Adipocyte (in vitro differentiated cells): ENCODE measurements at regions not wholly inside any gene's neighbourhood (a gene's known extent, or its start where the extent isn't known, plus 50 kb on each side); places are given as distances from the start of the nearest gene placed in this dataset.

Source experiments
- DNase-seq: peaks from one replicate; pipeline ENCODE4 v3.0.0-alpha.2; 2015; ENCODE audit warnings: low read depth
- H3K27me3 ChIP-seq: replicated peaks from 2 replicates; pipeline ENCODE4 v1.7.0; 2013; ENCODE audit warnings: mild to moderate bottlenecking, low read length, moderate library complexity; ENCODE audit not compliant: control insufficient read depth, insufficient read depth
- H3K36me3 ChIP-seq: 2 replicates; pipeline ENCODE4 v1.7.0; 2013; ENCODE audit warnings: low read length, mild to moderate bottlenecking, moderate library complexity; ENCODE audit not compliant: control insufficient read depth, insufficient read depth, severe bottlenecking
- H3K4me1 ChIP-seq: 2 replicates; pipeline ENCODE4 v1.7.0; 2013; ENCODE audit warnings: mild to moderate bottlenecking, low read length, moderate library complexity; ENCODE audit not compliant: control insufficient read depth, insufficient read depth
- H3K4me3 ChIP-seq: 2 replicates; pipeline ENCODE4 v1.7.0; 2013; ENCODE audit warnings: mild to moderate bottlenecking, low read length, moderate library complexity
- H3K9ac ChIP-seq: 2 replicates; pipeline ENCODE4 v1.7.0; 2013; ENCODE audit warnings: mild to moderate bottlenecking, low read length, moderate library complexity
- H3K9me3 ChIP-seq: 2 replicates; pipeline ENCODE4 v1.7.0; 2013; ENCODE audit warnings: mild to moderate bottlenecking, low read length, moderate library complexity; ENCODE audit not compliant: control insufficient read depth

GRCh38 chr14:100391173-100391572 lies 68.0 kb downstream of the SLC25A47 start:
- no peaks in the 10 kb centered on the region for H3K9me3 ChIP-seq
- no peaks in the 10 kb centered on the region for H3K36me3 ChIP-seq
- no peaks in the 10 kb centered on the region for H3K27me3 ChIP-seq
- no peak overlapping the region for H3K4me3 ChIP-seq
- DNase-seq = no peak
- H3K4me1 ChIP-seq = peaks cover 22% of the 10 kb centered on the region
- H3K9ac ChIP-seq = no peak overlapping the region

DNA sequence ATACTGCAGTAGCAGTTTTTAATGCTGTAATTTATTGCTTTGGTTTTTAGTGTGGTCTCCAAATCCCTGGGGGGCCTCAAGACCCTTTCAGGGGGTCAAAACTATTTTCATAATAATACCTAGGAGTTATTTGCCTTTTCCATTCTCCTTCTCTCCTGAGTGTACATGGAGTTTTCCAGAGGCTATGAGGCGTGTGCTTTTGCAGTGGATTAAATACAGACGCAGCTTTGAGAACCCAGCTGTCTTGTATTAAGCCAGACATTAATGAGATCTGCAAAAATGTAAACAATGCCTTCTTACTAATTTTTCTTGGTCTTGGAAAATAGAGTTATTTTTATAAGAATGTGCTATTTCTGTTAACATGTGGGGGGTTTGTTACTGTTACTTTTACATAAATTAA lies 68.6 kb downstream of the SLC25A47 start:
- H3K4me1 ChIP-seq = peaks cover 19% of the 10 kb centered on the region

GRCh38 chr14:100392356-100392755 lies 69.2 kb downstream of the SLC25A47 start:
- H3K27me3 ChIP-seq = no peaks in the 10 kb centered on the region

More for the DNA sequence above, 68.6 kb downstream of the SLC25A47 start:
- no peaks in the 10 kb centered on the region for H3K9me3 ChIP-seq
- H3K9ac ChIP-seq = no peak overlapping the region
- H3K27me3 ChIP-seq = no peaks in the 10 kb centered on the region
- H3K4me3 ChIP-seq = no peak overlapping the region
- no peaks in the 10 kb centered on the region for H3K36me3 ChIP-seq
- peak; percentile 59 for DNase-seq

GRCh38 chr14:100393362-100393761 lies 70.2 kb downstream of the SLC25A47 start:
- no peaks in the 10 kb centered on the region for H3K36me3 ChIP-seq
- no peaks in the 10 kb centered on the region for H3K27me3 ChIP-seq
- DNase-seq = no peak
- H3K9me3 ChIP-seq = no peaks in the 10 kb centered on the region
- H3K4me3 ChIP-seq = no peak overlapping the region
- peaks cover 19% of the 10 kb centered on the region for H3K4me1 ChIP-seq
- H3K9ac ChIP-seq = no peak overlapping the region

More at GRCh38 chr14:100392356-100392755, 69.2 kb downstream of the SLC25A47 start:
- H3K4me3 ChIP-seq = peak overlapping the region; percentile 22
- no peaks in the 10 kb centered on the region for H3K36me3 ChIP-seq
- H3K9ac ChIP-seq = no peak overlapping the region
- H3K4me1 ChIP-seq = peaks cover 19% of the 10 kb centered on the region
- H3K9me3 ChIP-seq = no peaks in the 10 kb centered on the region
- peak; percentile 51 for DNase-seq

DNA sequence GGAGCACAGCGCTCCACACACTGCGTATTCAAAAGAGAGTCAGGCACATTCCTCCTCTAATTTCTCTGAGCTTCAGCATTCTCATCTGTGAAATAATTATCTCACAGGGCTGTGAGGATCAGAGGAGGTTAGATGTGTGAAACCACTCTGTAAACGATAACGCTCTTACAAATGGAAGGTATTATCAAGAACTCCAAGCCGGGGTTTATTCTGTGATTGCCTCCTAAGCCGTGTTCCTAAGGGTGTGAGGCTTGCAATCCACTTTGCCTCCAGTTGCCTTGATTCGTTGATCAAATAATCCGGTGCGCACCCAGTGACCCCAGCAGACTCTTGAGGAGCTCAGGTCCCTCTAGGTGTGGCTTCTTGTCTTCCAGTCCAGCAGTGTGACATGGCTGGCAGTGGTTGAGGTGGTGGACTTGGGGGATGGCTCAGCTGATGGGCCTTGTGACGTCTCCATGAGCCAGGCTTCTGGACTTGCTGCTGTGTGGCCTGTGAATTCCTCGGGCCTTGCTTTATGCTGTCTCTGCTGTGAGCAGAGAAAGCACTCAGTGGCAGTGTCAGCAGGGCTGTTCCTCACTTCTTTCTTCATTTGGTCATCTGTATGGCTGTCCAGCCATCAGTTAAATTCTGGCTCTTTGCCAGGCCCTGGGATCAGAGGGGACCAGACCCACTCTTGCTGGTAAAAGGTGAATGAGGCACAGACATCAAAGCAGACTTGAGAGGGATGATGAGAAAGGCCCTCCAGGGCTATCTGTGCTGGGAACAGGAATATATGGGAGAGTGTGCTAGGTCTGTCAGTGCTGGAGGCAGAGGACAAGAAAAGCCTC lies 71.0 kb downstream of the SLC25A47 start:
- Histone ChIP-seq H3K4me3 (no peak overlapping the region), H3K4me1 (peaks cover 19% of the 10 kb centered on the region), H3K9me3 (no peaks in the 10 kb centered on the region), H3K9ac (no peak overlapping the region), H3K27me3 (no peaks in the 10 kb centered on the region), H3K36me3 (no peaks in the 10 kb centered on the region)
- no peak for DNase-seq

GRCh38 chr14:100394886-100395672 lies 71.9 kb downstream of the SLC25A47 start:
- Histone ChIP-seq H3K27me3 (no peaks in the 10 kb centered on the region), H3K9me3 (no peaks in the 10 kb centered on the region), H3K4me3 (no peak overlapping the region), H3K4me1 (peaks cover 19% of the 10 kb centered on the region), H3K9ac (no peak overlapping the region), H3K36me3 (no peaks in the 10 kb centered on the region)
- no peak for DNase-seq

GRCh38 chr14:100396266-100396795 lies 73.2 kb downstream of the SLC25A47 start:
- Histone ChIP-seq H3K9ac (no peak overlapping the region), H3K36me3 (no peaks in the 10 kb centered on the region), H3K4me1 (peaks cover 19% of the 10 kb centered on the region), H3K9me3 (no peaks in the 10 kb centered on the region), H3K4me3 (no peak overlapping the region), H3K27me3 (no peaks in the 10 kb centered on the region)
- DNase-seq = no peak

GRCh38 chr14:100397005-100397404 lies 73.9 kb downstream of the SLC25A47 start:
- DNase-seq = no peak
- H3K4me1 ChIP-seq = peaks cover 14% of the 10 kb centered on the region
- H3K4me3 ChIP-seq = no peak overlapping the region
- H3K27me3 ChIP-seq = no peaks in the 10 kb centered on the region
- no peaks in the 10 kb centered on the region for H3K9me3 ChIP-seq
- H3K36me3 ChIP-seq = no peaks in the 10 kb centered on the region
- no peak overlapping the region for H3K9ac ChIP-seq

DNA sequence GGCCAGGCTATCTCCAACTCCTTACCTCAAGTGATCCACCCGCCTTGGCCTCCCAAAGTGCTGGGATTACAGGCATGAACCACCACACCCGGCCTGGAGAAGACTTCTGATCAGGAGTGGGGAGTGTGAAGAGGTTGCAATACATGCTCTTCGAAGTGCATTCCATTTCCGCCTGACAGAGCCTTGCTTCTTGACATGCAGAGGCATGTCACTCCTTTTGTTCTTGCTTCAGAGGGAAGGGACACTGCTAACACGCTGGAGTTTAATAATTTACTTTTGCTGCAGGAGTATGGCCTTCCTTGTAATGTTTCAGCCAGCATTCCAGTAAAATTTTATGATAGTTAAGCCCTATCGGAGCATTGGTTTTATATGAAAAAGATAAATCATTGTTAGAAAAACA lies 74.9 kb downstream of the SLC25A47 start:
- no peak for DNase-seq
- Histone ChIP-seq H3K36me3 (no peaks in the 10 kb centered on the region), H3K4me1 (peaks cover 3% of the 10 kb centered on the region), H3K9ac (no peak overlapping the region), H3K4me3 (no peak overlapping the region), H3K9me3 (no peaks in the 10 kb centered on the region), H3K27me3 (no peaks in the 10 kb centered on the region)

- H3K36me3 ChIP-seq = no peaks in the 10 kb centered on the region
- no peak overlapping the region for H3K9ac ChIP-seq
- H3K4me1 ChIP-seq = no peaks in the 10 kb centered on the region
- DNase-seq = no peak
- H3K4me3 ChIP-seq = no peak overlapping the region
- H3K9me3 ChIP-seq = no peaks in the 10 kb centered on the region
- H3K27me3 ChIP-seq = no peaks in the 10 kb centered on the region
These were observed 76.1 kb downstream of the SLC25A47 start for GRCh38 chr14:100399052-100399849.

DNA sequence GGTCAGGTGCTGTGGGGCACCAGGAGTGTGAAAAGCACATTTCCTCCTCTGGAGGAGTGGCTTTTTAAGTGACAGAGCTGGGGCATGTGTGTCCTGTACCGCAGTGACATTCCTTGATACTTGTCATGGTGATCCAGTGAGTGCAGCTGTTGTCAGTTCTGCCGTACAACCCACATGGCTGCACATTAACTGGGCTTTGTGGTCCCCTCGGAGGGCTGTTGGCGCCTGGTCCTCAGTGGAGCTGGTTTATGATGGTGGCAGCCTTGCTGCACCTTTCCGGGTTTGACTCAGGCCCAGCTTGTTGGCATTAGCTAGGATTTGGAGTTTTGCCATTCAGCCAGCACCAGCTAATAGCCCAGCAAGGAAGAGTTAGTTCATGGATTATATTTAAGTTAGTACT lies 77.0 kb downstream of the SLC25A47 start:
- H3K9ac ChIP-seq = no peak overlapping the region
- no peaks in the 10 kb centered on the region for H3K4me1 ChIP-seq
- no peaks in the 10 kb centered on the region for H3K9me3 ChIP-seq
- no peaks in the 10 kb centered on the region for H3K36me3 ChIP-seq
- no peaks in the 10 kb centered on the region for H3K27me3 ChIP-seq
- no peak overlapping the region for H3K4me3 ChIP-seq
- DNase-seq = no peak
